HFFc6 (cell line): ENCODE measurements at regions not wholly inside any gene's neighbourhood (a gene's known extent, or its start where the extent isn't known, plus 50 kb on each side); places are given as distances from the start of the nearest gene placed in this dataset.

ENCODE experiments used
- DNase-seq: peaks from one replicate; pipeline ENCODE4 v3.0.0-alpha.2; 2018
- H3K27ac Mint-ChIP-seq: 2 replicates; pipeline ENCODE4 v1.8.0; 2020; ENCODE audit warnings: mild to moderate bottlenecking, mixed read lengths
- H3K27me3 Mint-ChIP-seq: 2 replicates; pipeline ENCODE4 v1.8.0; 2021; ENCODE audit warnings: mild to moderate bottlenecking, moderate library complexity, mixed read lengths; ENCODE audit not compliant: insufficient read depth
- H3K36me3 Mint-ChIP-seq: 2 replicates; pipeline ENCODE4 v1.8.0; 2021; ENCODE audit warnings: low read depth, mixed read lengths
- H3K4me1 Mint-ChIP-seq: 2 replicates; pipeline ENCODE4 v1.8.0; 2020; ENCODE audit warnings: low read depth, mixed read lengths
- H3K4me3 Mint-ChIP-seq: 2 replicates; pipeline ENCODE4 v1.8.0; 2020; ENCODE audit warnings: mild to moderate bottlenecking, moderate library complexity, mixed read lengths
- H3K9me3 Mint-ChIP-seq: 2 replicates; pipeline ENCODE4 v1.8.0; 2020; ENCODE audit warnings: mild to moderate bottlenecking, mixed read lengths
- CTCF ChIP-seq: fragments of 200-600 bp; sonication (generic); IDR thresholded peaks from 2 replicates; pipeline ENCODE4 v1.5.0; 2021; ENCODE audit warnings: antibody characterized with exemption, mild to moderate bottlenecking

GRCh38 chr22:27154717-27155116, 497.3 kb downstream of the MIAT start:
- no peaks in the 10 kb centered on the region for H3K36me3 Mint-ChIP-seq
- no peak for TF ChIP-seq CTCF
- peaks cover 21% of the 10 kb centered on the region for H3K27me3 Mint-ChIP-seq
- no peak overlapping the region for H3K27ac Mint-ChIP-seq
- no peak for DNase-seq
- peaks cover 33% of the 10 kb centered on the region for H3K4me1 Mint-ChIP-seq
- no peaks in the 10 kb centered on the region for H3K9me3 Mint-ChIP-seq
- no peak overlapping the region for H3K4me3 Mint-ChIP-seq

GRCh38 chr22:27156821-27157489, 499.6 kb downstream of the MIAT start:
- Mint-ChIP-seq H3K27ac (no peak overlapping the region), H3K27me3 (peaks cover 38% of the 10 kb centered on the region), H3K9me3 (no peaks in the 10 kb centered on the region), H3K4me1 (peaks cover 11% of the 10 kb centered on the region), H3K36me3 (no peaks in the 10 kb centered on the region), H3K4me3 (no peak overlapping the region)
- TF ChIP-seq CTCF = no peak
- no peak for DNase-seq

- no peak overlapping the region for H3K27ac Mint-ChIP-seq
- no peaks in the 10 kb centered on the region for H3K36me3 Mint-ChIP-seq
- H3K4me1 Mint-ChIP-seq = 0 out of 2 replicates have a peak, but pooled peaks cover 4% of the 10 kb centered on the region
- H3K9me3 Mint-ChIP-seq = no peaks in the 10 kb centered on the region
- DNase-seq = no peak
- peaks cover 44% of the 10 kb centered on the region for H3K27me3 Mint-ChIP-seq
- H3K4me3 Mint-ChIP-seq = no peak overlapping the region
- no peak for TF ChIP-seq CTCF
Measured at GRCh38 chr22:27157666-27158370, 500.4 kb downstream of the MIAT start.

GRCh38 chr22:27159016-27159415, 501.6 kb downstream of the MIAT start:
- H3K9me3 Mint-ChIP-seq = no peaks in the 10 kb centered on the region
- peaks cover 48% of the 10 kb centered on the region for H3K27me3 Mint-ChIP-seq
- no peaks in the 10 kb centered on the region for H3K36me3 Mint-ChIP-seq
- no peaks in the 10 kb centered on the region for H3K4me1 Mint-ChIP-seq
- no peak overlapping the region for H3K27ac Mint-ChIP-seq
- TF ChIP-seq CTCF = no peak
- DNase-seq = no peak
- no peak overlapping the region for H3K4me3 Mint-ChIP-seq

- no peaks in the 10 kb centered on the region for H3K36me3 Mint-ChIP-seq
- H3K27me3 Mint-ChIP-seq = peaks cover 52% of the 10 kb centered on the region
- no peak overlapping the region for H3K4me3 Mint-ChIP-seq
- no peak for DNase-seq
- TF ChIP-seq CTCF = no peak
- no peaks in the 10 kb centered on the region for H3K9me3 Mint-ChIP-seq
- H3K27ac Mint-ChIP-seq = no peak overlapping the region
- H3K4me1 Mint-ChIP-seq = no peaks in the 10 kb centered on the region
Measured at GRCh38 chr22:27159716-27160295, 502.4 kb downstream of the MIAT start.
